HEK293T (cell line): ENCODE measurements at regions not wholly inside any gene's neighbourhood (a gene's known extent, or its start where the extent isn't known, plus 50 kb on each side); places are given as distances from the start of the nearest gene placed in this dataset.

Source experiments
- BHLHE40 ChIP-seq: fragments of 450-650 bp; IDR thresholded peaks from 2 replicates; pipeline ENCODE4 v1.6.1; 2016; ENCODE audit warnings: mild to moderate bottlenecking, moderate library complexity, borderline replicate concordance
- SP1 ChIP-seq: fragments of 450-650 bp; IDR thresholded peaks from 2 replicates; pipeline ENCODE4 v1.6.1; 2017

DNA sequence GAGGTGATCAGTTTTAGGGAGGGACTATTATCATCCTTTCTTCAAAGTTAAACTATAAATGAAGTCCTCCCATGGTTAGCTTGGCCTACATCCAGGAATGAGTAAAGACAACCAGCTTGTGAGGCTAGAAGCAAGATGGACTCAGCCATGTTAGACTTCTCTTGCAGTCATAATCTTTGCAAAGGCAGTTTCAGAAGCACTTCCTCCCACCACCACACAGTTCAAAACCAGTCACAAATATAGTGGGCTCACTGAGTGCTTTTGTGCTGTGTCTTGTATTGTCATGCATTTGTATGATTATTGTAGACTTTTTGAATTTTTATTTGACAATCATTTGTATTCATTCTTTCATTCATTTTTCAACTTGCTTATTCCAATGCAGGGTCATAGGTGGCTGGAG, 204.5 kb downstream of the ZNF674 start:
- no peak for TF ChIP-seq BHLHE40
- TF ChIP-seq SP1 = no peak
